ENCODE measurements at regions not wholly inside any gene's neighbourhood (a gene's known extent, or its start where the extent isn't known, plus 50 kb on each side); places are given as distances from the start of the nearest gene placed in this dataset.

GRCh38 chr9:3035579-3036332, 191.9 kb upstream of the PUM3 start:
- Histone ChIP-seq H4K91ac (replicated peaks; ENCODE audit: insufficient read length, low read length) (no peak overlapping the region), H4K20me1 (replicated peaks in 1 of 2; ENCODE audit: control insufficient read depth in 1 of 2, insufficient read depth in 2 of 2, low read length in 2 of 2) (no peaks in the 10 kb centered on the region), H3K79me2 (ENCODE audit: control insufficient read depth in 1 of 2, insufficient read depth in 2 of 2, low read length in 2 of 2) (no peaks in the 10 kb centered on the region), H2AK5ac (ENCODE audit: low read depth, low read length) (no peak overlapping the region), H2BK15ac (ENCODE audit: low read length) (no peak overlapping the region), H3K9me3 (ENCODE audit: insufficient read depth in 2 of 2, low read depth in 1 of 2, low read length in 1 of 2) (no peaks in the 10 kb centered on the region), H3K4ac (replicated peaks; ENCODE audit: insufficient read length, low read depth, low read length) (no peak overlapping the region), H3K23ac (ENCODE audit: insufficient read length) (no peak overlapping the region), H2BK120ac (replicated peaks; ENCODE audit: low read depth, low read length) (no peak overlapping the region), H4K5ac (ENCODE audit: insufficient read length, low read depth, low read length) (no peak overlapping the region), H4K8ac (ENCODE audit: extremely low read depth, insufficient read depth, low read length) (no peak overlapping the region), H3K9ac (replicated peaks in 1 of 4; ENCODE audit: extremely low read depth in 1 of 4, low read depth in 3 of 4, low read length in 3 of 4) (no peak overlapping the region), H2AFZ (ENCODE audit: low read length) (no peak overlapping the region), H2BK12ac (ENCODE audit: low read depth, low read length) (no peak overlapping the region), H3K27ac (ENCODE audit: low read depth, low read length) (no peak overlapping the region), H2BK20ac (ENCODE audit: low read length) (no peak overlapping the region), H2BK5ac (ENCODE audit: low read depth, low read length) (no peak overlapping the region), H3K36me3 (ENCODE audit: control insufficient read depth in 2 of 4, insufficient read depth in 4 of 4, low read length in 3 of 4) (no peaks in the 10 kb centered on the region), H3K4me1 (replicated peaks in 1 of 4; ENCODE audit: control insufficient read depth in 3 of 4, insufficient read depth in 4 of 4, low read length in 3 of 4) (no peaks in the 10 kb centered on the region), H3K14ac (ENCODE audit: insufficient read length) (no peak overlapping the region), H3K27me3 (replicated peaks in 1 of 4; ENCODE audit: control insufficient read depth in 3 of 4, extremely low read depth in 1 of 4, insufficient read depth in 3 of 4, low read length in 3 of 4) (no peaks in the 10 kb centered on the region), H3K23me2 (ENCODE audit: low read depth, low read length) (no peaks in the 10 kb centered on the region), H3K79me1 (ENCODE audit: low read depth, low read length) (no peaks in the 10 kb centered on the region), H3K56ac (replicated peaks; ENCODE audit: insufficient read length, low read depth, low read length) (no peak overlapping the region), H3K18ac (ENCODE audit: extremely low read depth, low read length) (no peak overlapping the region), H3K4me3 (ENCODE audit: extremely low read depth in 1 of 4, insufficient read depth in 2 of 4, low read depth in 3 of 4, low read length in 4 of 4) (no peak overlapping the region), H3K4me2 (ENCODE audit: insufficient read depth in 1 of 2, low read depth in 2 of 2, low read length in 2 of 2) (no peak overlapping the region)
- DNase-seq (ENCODE audit: low read depth in 1 of 2, low spot score in 2 of 2) (no peak), FAIRE-seq (peak; percentile 36)
- TF ChIP-seq BACH1 (IDR thresholded peaks at IDR 0.05; ENCODE audit: low read length) (no peak), PHF8 (conservative IDR thresholded peaks at IDR 0.05; ENCODE audit: low read depth, low read length) (no peak), SIN3A (conservative IDR thresholded peaks at IDR 0.05 in 1 of 2, IDR thresholded peaks at IDR 0.05 in 1 of 2; ENCODE audit: low read depth in 1 of 2, low read length in 2 of 2) (no peak), CTCF (IDR thresholded peaks at IDR 0.05; ENCODE audit: control extremely low read depth in 1 of 3, insufficient read depth in 1 of 3, low read depth in 1 of 3, low read length in 3 of 3) (peak in 2 of 3 experiments; percentile 31 to 34; a peak in 2 of 4 replicates), CEBPB (IDR thresholded peaks at IDR 0.05; ENCODE audit: low read depth, low read length) (peak; percentile 42; the same call in 1 of the 2 replicates), CTBP2 (IDR thresholded peaks at IDR 0.05; ENCODE audit: borderline replicate concordance, insufficient read depth, insufficient read length, low read length) (no peak), POLR2A (IDR thresholded peaks at IDR 0.05; ENCODE audit: control extremely low read depth in 1 of 2, low read depth in 2 of 2, low read length in 2 of 2) (no peak)
- ChIA-PET CTCF (ENCODE audit: partially characterized antibody) (interaction anchor here (0.9 kb wide), 1 partner anchor 12 kb away, joined by 4 read pairs; no protein-coding TSS in a partner anchor), POLR2A (ENCODE audit: partially characterized antibody) (no interaction called here)
- WGBS, 2 experiments (ENCODE audit: extremely low coverage in 1 of 2, insufficient coverage in 1 of 2, insufficient read length in 1 of 2, insufficient replicate concordance in 2 of 2, low coverage in 1 of 2, low lambda C conversion rate in 2 of 2, missing lambda C conversion rate in 1 of 2): 89% methylated on average over 8 of the region's 8 CpGs; no CpG with 5 or more reads in 1 of the 2 experiments
